Testis (tissue), 2 donors: ENCODE measurements at regions not wholly inside any gene's neighbourhood (a gene's known extent, or its start where the extent isn't known, plus 50 kb on each side); places are given as distances from the start of the nearest gene placed in this dataset.

Source experiments
- DNase-seq: peaks from one replicate; pipeline ENCODE4 v3.0.0-alpha.2; 2019
- H3K27ac ChIP-seq, 2 donors: fragments of 200-600 bp; sonication (generic); one replicate each; pipeline ENCODE4 v1.5.1; 2019
- H3K27me3 ChIP-seq: fragments of 200-600 bp; sonication (generic); one replicate; pipeline ENCODE4 v1.5.1; 2019
- H3K36me3 ChIP-seq: fragments of 200-600 bp; sonication (generic); one replicate; pipeline ENCODE4 v1.5.1; 2017; ENCODE audit warnings: low read depth; ENCODE audit errors: missing control alignments
- H3K4me1 ChIP-seq: fragments of 200-600 bp; sonication (generic); one replicate; pipeline ENCODE4 v1.5.1; 2019
- H3K4me3 ChIP-seq, 2 donors: fragments of 200-600 bp; sonication (generic); one replicate each; pipeline ENCODE4 v1.5.1; 2017 to 2019
- H3K9me3 ChIP-seq: fragments of 200-600 bp; sonication (generic); one replicate; pipeline ENCODE4 v1.5.1; 2017
- CTCF ChIP-seq, 3 experiments: fragments of 450-650 bp in 2 of 3; fragments of 200-600 bp in 1 of 3; sonication (generic) in 1 of 3; IDR thresholded peaks; one replicate each; pipeline ENCODE4 v1.5.1; 2016 to 2019; ENCODE audit warnings: antibody characterized with exemption in 3 of 3, mild to moderate bottlenecking in 2 of 3, moderate library complexity in 1 of 3
- POLR2A ChIP-seq: fragments of 450-650 bp; IDR thresholded peaks from one replicate; pipeline ENCODE4 v1.6.1; 2017; ENCODE audit warnings: antibody characterized with exemption, mild to moderate bottlenecking, moderate library complexity
- WGBS, 2 donors: methylation state at CpG; one replicate each; pipeline ENCODE4 v1.1.5; 2018; 5-methylcytosine and 5-hydroxymethylcytosine counted together
- intact Hi-C: fragments of 100-400 bp; cut with DNase I; formaldehyde crosslinking; loops from one replicate; pipeline ENCODE4 v1.15.1; 2023; ENCODE audit warnings: low total_unique reads

- Histone ChIP-seq H3K9me3 (no peaks in the 10 kb centered on the region), H3K27me3 (no peaks in the 10 kb centered on the region), H3K4me1 (no peaks in the 10 kb centered on the region), H3K36me3 (no peaks in the 10 kb centered on the region), H3K4me3 (no peak overlapping the region), H3K27ac (no peak overlapping the region)
- TF ChIP-seq POLR2A (no peak), CTCF (IDR thresholded peaks at IDR 0.05) (no peak)
- no peak for DNase-seq
- 77 to 81% methylated on average over 3 of the region's 3 CpGs for whole genome bisulfite sequencing, 2 donors
- intact Hi-C loops, result no loop called here
These were observed 81.0 kb upstream of the KLF3 start for GRCh38 chr4:38582889-38583470.

GRCh38 chr4:38585871-38586270 is 78.1 kb upstream of the KLF3 start:
- TF ChIP-seq POLR2A (no peak), CTCF (IDR thresholded peaks at IDR 0.05) (no peak)
- Histone ChIP-seq H3K27ac (no peak overlapping the region), H3K4me3 (no peak overlapping the region), H3K27me3 (no peaks in the 10 kb centered on the region), H3K9me3 (no peaks in the 10 kb centered on the region), H3K36me3 (no peaks in the 10 kb centered on the region), H3K4me1 (no peaks in the 10 kb centered on the region)
- DNase-seq, result no peak
- intact Hi-C loops, result no loop called here
- 95 to 100% methylated on average over 1 of the region's 1 CpG for WGBS, 2 donors

- no peaks in the 10 kb centered on the region for H3K36me3 ChIP-seq
- H3K9me3 ChIP-seq, result no peaks in the 10 kb centered on the region
- TF ChIP-seq CTCF (IDR thresholded peaks at IDR 0.05) (no peak), POLR2A (no peak)
- no peak overlapping the region for H3K27ac ChIP-seq
- no peak for DNase-seq
- H3K4me1 ChIP-seq, result no peaks in the 10 kb centered on the region
- H3K27me3 ChIP-seq, result no peaks in the 10 kb centered on the region
- no peak overlapping the region for H3K4me3 ChIP-seq
- intact Hi-C loops, result no loop called here
These were observed 76.9 kb upstream of the KLF3 start for GRCh38 chr4:38587106-38587505.

- Histone ChIP-seq H3K4me1 (no peaks in the 10 kb centered on the region), H3K4me3 (no peak overlapping the region), H3K27me3 (no peaks in the 10 kb centered on the region), H3K36me3 (no peaks in the 10 kb centered on the region), H3K27ac (no peak overlapping the region), H3K9me3 (no peaks in the 10 kb centered on the region)
- TF ChIP-seq CTCF (IDR thresholded peaks at IDR 0.05) (no peak), POLR2A (no peak)
- intact Hi-C loops, result no loop called here
- DNase-seq, result no peak
- WGBS, 2 donors, result 39 to 46% methylated on average over 4 of the region's 4 CpGs
These were observed 74.0 kb upstream of the KLF3 start for GRCh38 chr4:38590046-38590445.

GRCh38 chr4:38591617-38592337 is 72.2 kb upstream of the KLF3 start:
- no peak overlapping the region for H3K4me3 ChIP-seq
- TF ChIP-seq CTCF (IDR thresholded peaks at IDR 0.05) (no peak), POLR2A (no peak)
- no peak for DNase-seq
- no peaks in the 10 kb centered on the region for H3K36me3 ChIP-seq
- no peaks in the 10 kb centered on the region for H3K4me1 ChIP-seq
- no peaks in the 10 kb centered on the region for H3K9me3 ChIP-seq
- intact Hi-C loops, result no loop called here
- H3K27ac ChIP-seq, result no peak overlapping the region
- H3K27me3 ChIP-seq, result no peaks in the 10 kb centered on the region
- WGBS, 2 donors, result 46 to 62% methylated on average over 10 of the region's 10 CpGs
